ENCODE measurements at regions not wholly inside any gene's neighbourhood (a gene's known extent, or its start where the extent isn't known, plus 50 kb on each side); places are given as distances from the start of the nearest gene placed in this dataset.

DNA sequence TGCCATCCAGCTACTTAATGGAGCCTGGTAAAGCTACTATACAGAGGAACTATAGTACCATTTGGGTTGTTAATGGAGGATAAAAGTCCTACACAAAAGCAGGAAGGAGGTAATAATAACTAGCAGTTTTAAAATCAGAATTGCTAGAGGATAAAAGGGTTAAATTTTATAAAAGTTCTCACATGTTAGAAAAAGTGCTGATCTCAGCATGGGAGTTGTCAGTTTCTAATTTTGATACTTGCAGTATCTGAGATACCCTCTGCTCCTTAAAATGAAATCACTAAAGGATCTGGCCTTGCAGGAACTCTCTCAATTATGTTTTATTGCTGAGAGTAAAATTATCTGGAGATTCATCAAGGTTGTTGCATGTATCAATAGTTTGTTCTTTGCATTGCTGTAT lies 272.2 kb upstream of the GYPC start:
- TF ChIP-seq, protein P1, sequence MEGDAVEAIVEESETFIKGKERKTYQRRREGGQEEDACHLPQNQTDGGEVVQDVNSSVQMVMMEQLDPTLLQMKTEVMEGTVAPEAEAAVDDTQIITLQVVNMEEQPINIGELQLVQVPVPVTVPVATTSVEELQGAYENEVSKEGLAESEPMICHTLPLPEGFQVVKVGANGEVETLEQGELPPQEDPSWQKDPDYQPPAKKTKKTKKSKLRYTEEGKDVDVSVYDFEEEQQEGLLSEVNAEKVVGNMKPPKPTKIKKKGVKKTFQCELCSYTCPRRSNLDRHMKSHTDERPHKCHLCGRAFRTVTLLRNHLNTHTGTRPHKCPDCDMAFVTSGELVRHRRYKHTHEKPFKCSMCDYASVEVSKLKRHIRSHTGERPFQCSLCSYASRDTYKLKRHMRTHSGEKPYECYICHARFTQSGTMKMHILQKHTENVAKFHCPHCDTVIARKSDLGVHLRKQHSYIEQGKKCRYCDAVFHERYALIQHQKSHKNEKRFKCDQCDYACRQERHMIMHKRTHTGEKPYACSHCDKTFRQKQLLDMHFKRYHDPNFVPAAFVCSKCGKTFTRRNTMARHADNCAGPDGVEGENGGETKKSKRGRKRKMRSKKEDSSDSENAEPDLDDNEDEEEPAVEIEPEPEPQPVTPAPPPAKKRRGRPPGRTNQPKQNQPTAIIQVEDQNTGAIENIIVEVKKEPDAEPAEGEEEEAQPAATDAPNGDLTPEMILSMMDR (IDR thresholded peaks at IDR 0.05): no peak
- TF ChIP-seq POLR2A (IDR thresholded peaks at IDR 0.05): no peak
- TF ChIP-seq POLR2AphosphoS5 (IDR thresholded peaks at IDR 0.05; ENCODE audit: insufficient read depth in 1 of 2, low read depth in 1 of 2): no peak
